Stimulated activated CD8-positive, alpha-beta memory T cell treated with anti-CD3 and anti-CD28 coated beads, Interleukin-15, amount 100 ng/mL, for 48 hours (primary cell): ENCODE measurements at regions not wholly inside any gene's neighbourhood (a gene's known extent, or its start where the extent isn't known, plus 50 kb on each side); places are given as distances from the start of the nearest gene placed in this dataset.

ENCODE experiments used
- DNase-seq, 2 donors: peaks; one replicate each; pipeline ENCODE4 v3.0.0-alpha.2; 2020; ENCODE audit warnings: low read depth in 2 of 2

DNA sequence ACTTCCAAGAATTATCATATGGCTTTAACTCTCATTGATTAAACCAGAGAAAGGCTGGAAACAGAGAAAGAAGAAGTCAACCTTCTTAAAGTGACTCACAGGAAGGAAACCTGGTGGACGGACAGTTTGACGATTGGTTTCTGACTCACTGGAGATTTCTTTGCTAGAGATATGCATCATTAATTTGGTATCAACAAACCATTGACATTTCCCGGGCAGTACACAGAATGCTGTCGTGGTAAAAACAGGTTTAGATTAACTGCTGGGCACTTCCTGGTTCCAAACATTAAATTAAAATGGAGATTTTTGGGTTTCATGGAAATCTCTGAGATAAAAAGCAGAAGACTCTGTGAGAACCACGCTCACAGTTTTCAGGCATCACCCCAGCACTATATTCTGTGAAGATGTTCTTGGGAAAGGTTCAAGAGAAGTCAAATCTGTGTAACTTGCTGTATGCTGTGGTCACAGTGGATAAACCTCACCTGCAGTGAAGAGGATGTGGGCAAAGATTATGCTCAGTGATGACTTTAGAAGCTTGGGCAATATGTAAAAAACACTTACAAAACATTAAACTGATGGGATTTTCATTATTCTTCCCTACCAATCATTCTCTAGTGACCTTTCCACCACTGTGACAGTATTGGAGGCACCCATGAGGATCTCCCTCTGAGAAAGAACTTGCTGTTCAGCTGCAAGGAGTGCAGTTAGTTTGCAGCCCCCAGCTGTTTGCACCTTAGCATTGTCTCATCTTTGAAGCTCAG is 61.1 kb upstream of the CD44 start:
- DNase-seq, result no peak

DNA sequence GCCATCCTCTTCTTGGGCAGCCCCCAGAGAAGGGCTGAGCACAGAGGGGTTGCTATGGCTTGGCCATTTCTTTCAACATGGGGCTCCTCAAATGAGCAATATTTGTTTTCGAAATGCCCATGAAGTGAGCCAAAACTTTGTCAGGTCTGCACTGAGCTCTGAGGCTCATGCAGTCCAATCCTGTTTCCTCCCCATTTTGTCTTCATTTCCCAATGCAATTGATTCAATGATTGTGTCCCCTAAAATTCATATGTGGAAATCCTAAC is 60.6 kb upstream of the CD44 start:
- DNase-seq, result no peak

GRCh38 chr11:35079611-35080010 is 59.4 kb upstream of the CD44 start:
- DNase-seq, result no peak

DNA sequence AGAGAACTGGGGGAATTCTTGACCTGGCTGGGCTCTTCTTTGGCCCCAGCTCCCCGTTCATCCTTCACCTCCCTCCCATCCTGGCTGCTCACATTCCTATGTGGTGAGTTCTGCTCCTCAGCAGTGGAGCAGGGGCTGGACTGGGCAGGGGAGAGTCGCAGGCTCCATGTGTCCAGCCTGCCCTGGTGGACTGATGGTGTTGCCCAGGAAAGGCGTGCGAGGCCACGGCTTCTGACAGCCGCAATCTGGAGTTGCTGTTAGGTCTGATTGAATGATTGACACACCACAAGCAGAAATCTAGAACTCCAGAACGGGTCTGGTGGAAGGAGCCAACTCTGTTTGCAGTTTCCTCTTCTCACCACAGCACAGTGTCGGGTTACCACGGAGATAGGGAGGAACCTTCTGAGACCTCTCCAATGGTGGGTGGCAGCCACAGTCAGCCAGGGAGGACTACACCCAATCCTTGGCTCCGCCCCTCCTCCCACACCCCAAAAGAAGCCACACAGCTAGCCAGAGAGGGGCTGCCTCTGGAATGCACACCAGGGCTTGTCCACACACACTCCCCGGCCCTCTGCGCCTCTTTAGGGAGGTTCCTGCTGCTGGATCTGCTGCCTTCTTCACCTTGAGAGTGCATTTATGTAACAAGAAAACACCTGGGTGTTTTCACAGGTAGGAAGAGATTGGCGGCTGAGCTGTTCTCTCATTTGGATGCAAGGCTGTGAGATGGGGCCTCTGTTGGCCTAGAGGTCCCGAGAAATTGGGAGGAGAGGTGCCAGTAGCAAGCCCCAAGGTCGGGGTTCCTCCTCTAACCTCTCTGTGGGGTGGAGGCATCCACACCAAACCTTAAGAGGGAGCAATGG is 56.4 kb upstream of the CD44 start:
- peak; percentile 66 to 80 for DNase-seq

DNA sequence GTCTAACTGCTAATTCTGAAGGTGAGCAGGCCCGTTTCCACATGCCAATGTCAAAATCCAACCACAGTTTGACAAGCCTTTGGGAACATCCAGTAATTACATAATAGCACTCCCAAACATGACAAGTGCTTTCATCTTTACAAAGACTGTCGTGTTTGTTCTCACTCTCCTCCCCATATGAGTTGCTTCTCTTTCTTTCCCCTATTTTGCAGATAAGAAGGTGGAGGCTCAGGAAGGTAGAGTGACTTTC is 55.9 kb upstream of the CD44 start:
- no peak for DNase-seq

- DNase-seq, result peak; percentile 43 to 70
These were observed 55.3 kb upstream of the CD44 start for GRCh38 chr11:35083431-35084238.

DNA sequence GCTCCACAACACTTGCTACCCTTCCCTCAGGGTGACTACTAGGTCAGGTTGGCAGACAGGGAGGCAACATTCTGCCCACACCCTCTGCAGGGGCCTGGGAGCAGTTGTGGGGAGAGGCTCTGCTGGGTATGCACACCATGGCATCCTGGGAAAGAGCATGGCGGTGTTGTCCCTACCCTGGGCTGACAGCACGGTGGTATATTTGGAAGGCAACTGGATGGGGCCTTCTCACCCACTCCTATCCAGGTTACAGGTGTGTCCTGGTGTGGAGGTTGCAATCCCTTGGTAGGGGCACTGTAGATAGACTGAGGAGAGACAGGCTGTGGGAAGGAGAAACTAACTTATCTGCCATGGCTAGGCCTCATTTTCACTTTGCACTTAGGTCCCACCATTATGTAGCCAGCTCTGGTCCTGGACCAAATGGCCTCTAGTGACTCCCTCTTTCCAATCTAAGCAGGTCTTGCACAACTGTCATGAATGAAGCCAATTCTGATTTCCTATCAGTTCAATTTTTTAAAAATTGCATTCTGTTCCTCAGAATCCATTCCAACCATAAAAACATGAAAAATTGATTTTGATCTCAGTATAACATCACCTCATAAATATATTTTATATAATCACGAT is 54.0 kb upstream of the CD44 start:
- no peak for DNase-seq

GRCh38 chr11:35085531-35086165 is 53.3 kb upstream of the CD44 start:
- no peak for DNase-seq

DNA sequence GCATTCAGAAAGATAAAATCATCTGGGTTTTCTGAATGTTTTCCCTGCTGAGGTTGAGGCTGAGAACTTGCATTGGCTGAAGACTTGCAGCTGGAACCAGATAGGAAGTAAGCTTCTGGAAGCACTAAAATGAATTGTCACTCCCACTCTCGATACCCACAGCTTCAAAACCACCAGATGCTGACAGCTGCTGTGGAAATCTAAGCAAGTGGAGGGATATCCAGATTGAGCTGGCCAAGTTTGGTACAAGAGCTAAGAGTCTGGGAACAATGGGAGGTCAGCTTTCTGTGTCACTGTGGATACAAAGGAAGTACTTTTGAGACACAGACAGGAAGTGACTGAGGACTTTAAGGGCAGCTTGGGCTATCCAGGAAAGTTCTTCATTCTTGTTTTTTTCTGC is 51.3 kb upstream of the CD44 start:
- no peak for DNase-seq

DNA sequence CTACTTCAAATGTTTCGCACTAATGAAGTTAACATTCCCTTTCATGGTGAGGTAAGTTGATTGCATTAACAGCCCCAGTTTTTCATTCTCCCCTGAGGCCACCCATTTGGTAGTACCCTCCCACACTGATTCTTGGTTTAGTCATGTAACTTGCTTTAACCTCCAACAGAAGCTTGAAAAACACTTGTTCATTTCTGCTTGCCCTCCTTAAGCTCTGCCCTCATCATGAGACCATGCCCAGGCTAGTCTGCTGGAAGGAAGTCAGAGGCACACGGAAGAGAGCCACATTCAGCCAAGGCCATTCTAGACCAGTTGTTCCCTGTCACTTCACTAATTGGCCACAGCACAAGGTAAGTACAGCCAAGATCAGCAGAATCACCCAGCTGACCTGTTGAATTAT is 50.7 kb upstream of the CD44 start:
- no peak for DNase-seq

GRCh38 chr11:35088676-35089075 is 50.3 kb upstream of the CD44 start:
- no peak for DNase-seq
